Endothelial cell of umbilical vein (primary cell): ENCODE measurements at regions not wholly inside any gene's neighbourhood (a gene's known extent, or its start where the extent isn't known, plus 50 kb on each side); places are given as distances from the start of the nearest gene placed in this dataset.

Experiments
- BruUV-seq: library from RNA; stranded (reverse); fragments of 400-500 nt; replicated peaks from 2 replicates; lab custom pipeline; 2021; lab: Mats Ljungman, UMichigan
- CTCF ChIA-PET: fragments of 300-600, 350-600 bp; sonication (Branson Sonifier 250); formaldehyde crosslinking; loops from one replicate; lab custom pipeline; 2021; ENCODE audit warnings: antibody characterized with exemption, inconsistent platforms; lab: Charles Lee
- POLR2A ChIA-PET: fragments of 300-600, 350-600 bp; sonication (Branson Sonifier 250); formaldehyde crosslinking; loops from one replicate; lab custom pipeline; 2021; ENCODE audit warnings: antibody characterized with exemption, inconsistent platforms; lab: Charles Lee
- DNase-seq: peaks from one replicate; pipeline ENCODE4 v3.0.0-alpha.2; 2011; ENCODE audit warnings: low read depth, low spot score
- FAIRE-seq: peaks from 2 replicates; lab custom pipeline; 2011; peaks lifted over from hg19 to GRCh38; lab: Jason Lieb, UNC
- H2AFZ ChIP-seq: 2 replicates; pipeline ENCODE4 v1.6.0; 2012; ENCODE audit warnings: low read depth, low read length, control low read depth, inconsistent platforms
- H3K27ac ChIP-seq: 2 replicates; pipeline ENCODE4 v1.5.1; 2011; ENCODE audit warnings: low read depth, mild to moderate bottlenecking, control low read depth, low read length, moderate library complexity; ENCODE audit not compliant: insufficient read depth
- H3K27me3 ChIP-seq, 2 experiments: 2 replicates each; pipeline versions ENCODE4 v1.6.0 to v1.6.1; 2011; ENCODE audit warnings: low read length in 2 of 2, mixed read lengths in 1 of 2; ENCODE audit not compliant: control insufficient read depth in 2 of 2, insufficient read depth in 2 of 2
- H3K36me3 ChIP-seq, 2 experiments: 2 replicates in 1 of 2; 3 replicates in 1 of 2; pipeline ENCODE4 v1.5.1; 2011; ENCODE audit warnings: low read length in 2 of 2, mild to moderate bottlenecking in 1 of 2, moderate library complexity in 1 of 2; ENCODE audit not compliant: control insufficient read depth in 2 of 2, insufficient read depth in 2 of 2; ENCODE audit errors: extremely low read depth in 1 of 2
- H3K4me1 ChIP-seq: 3 replicates; pipeline ENCODE4 v1.5.1; 2011; ENCODE audit warnings: mild to moderate bottlenecking, low read length; ENCODE audit not compliant: control insufficient read depth, insufficient read depth; ENCODE audit errors: extremely low read depth
- H3K4me2 ChIP-seq: 2 replicates; pipeline ENCODE4 v1.6.1; 2011; ENCODE audit warnings: low read length, control low read depth, mixed read lengths; ENCODE audit not compliant: insufficient read depth
- H3K4me3 ChIP-seq, 3 experiments: fragments of 200-600 bp in 1 of 3; sonication (generic), shearing (Covaris generic) in 1 of 3; replicated peaks in 1 of 3; 2 replicates each; pipeline ENCODE4 v1.5.1; 2011 to 2016; ENCODE audit warnings: control low read depth in 3 of 3, low read length in 3 of 3, mild to moderate bottlenecking in 2 of 3, inconsistent platforms in 1 of 3, low read depth in 1 of 3, moderate library complexity in 1 of 3; ENCODE audit not compliant: insufficient read depth in 1 of 3
- H3K79me2 ChIP-seq: 2 replicates; pipeline ENCODE4 v1.6.0; 2012; ENCODE audit warnings: low read length, inconsistent platforms; ENCODE audit not compliant: control insufficient read depth, insufficient read depth
- H3K9ac ChIP-seq: replicated peaks from 2 replicates; pipeline ENCODE3; 2011; ENCODE audit warnings: low read length, control low read depth; ENCODE audit not compliant: insufficient read depth; ENCODE audit errors: extremely low read depth
- H3K9me1 ChIP-seq: replicated peaks from 3 replicates; pipeline ENCODE4 v1.6.0; 2011; ENCODE audit warnings: mild to moderate bottlenecking, low read length; ENCODE audit not compliant: control insufficient read depth, insufficient read depth; ENCODE audit errors: extremely low read depth
- H3K9me3 ChIP-seq: replicated peaks from 2 replicates; pipeline ENCODE4 v1.5.1; 2012; ENCODE audit warnings: low read length, inconsistent platforms; ENCODE audit not compliant: control insufficient read depth, insufficient read depth
- H4K20me1 ChIP-seq: replicated peaks from 2 replicates; pipeline ENCODE3; 2011; ENCODE audit warnings: mild to moderate bottlenecking, low read length; ENCODE audit not compliant: control insufficient read depth, insufficient read depth; ENCODE audit errors: extremely low read depth
- EZH2 ChIP-seq: IDR thresholded peaks from 2 replicates; pipeline ENCODE4 v1.6.1; 2012; ENCODE audit warnings: borderline replicate concordance, low read depth, mild to moderate bottlenecking, moderate library complexity, low read length, inconsistent platforms; ENCODE audit not compliant: severe bottlenecking
- FOS ChIP-seq: IDR thresholded peaks from 2 replicates; pipeline ENCODE4 v1.6.1; 2011; ENCODE audit warnings: mild to moderate bottlenecking, low read length, moderate library complexity, borderline replicate concordance; ENCODE audit not compliant: insufficient read depth
- GATA2 ChIP-seq: IDR thresholded peaks from 2 replicates; pipeline ENCODE4 v1.7.0; 2011; ENCODE audit warnings: low read depth, mild to moderate bottlenecking, moderate library complexity, mixed read lengths, low read length; ENCODE audit not compliant: insufficient read length, insufficient read depth
- JUN ChIP-seq: IDR thresholded peaks from 2 replicates; pipeline ENCODE4 v1.6.1; 2011; ENCODE audit warnings: borderline replicate concordance, low read depth; ENCODE audit not compliant: insufficient read length, insufficient read depth
- MYC ChIP-seq: IDR thresholded peaks from one replicate; pipeline ENCODE4 v1.6.1; 2011; ENCODE audit warnings: mild to moderate bottlenecking, low read depth, low read length
- POLR2A ChIP-seq: IDR thresholded peaks from 2 replicates; pipeline ENCODE4 v1.6.1; 2012; ENCODE audit warnings: low read depth, mild to moderate bottlenecking, control low read depth, low read length
- POLR2AphosphoS5 ChIP-seq: IDR thresholded peaks from 2 replicates; pipeline ENCODE4 v1.6.1; 2012; ENCODE audit warnings: low read depth, mild to moderate bottlenecking, control low read depth, low read length, moderate library complexity; ENCODE audit not compliant: insufficient read depth
- dilution Hi-C: fragments of 300-500 bp; cut with MboI; formaldehyde crosslinking; loops from one replicate; pipeline ENCODE4 v1.15.0; 2019; ENCODE audit warnings: low sequenced_read_pairs; ENCODE audit not compliant: extremely low pct_ligation_motif_present
- intact Hi-C: fragments of 100-400 bp; cut with micrococcal nuclease; formaldehyde crosslinking; loops from one replicate; pipeline ENCODE4 v1.10.0; 2022
- TF ChIP-seq, protein P1 (sequence below): IDR thresholded peaks from 2 replicates; pipeline ENCODE4 v1.6.1; 2011; ENCODE audit not compliant: insufficient read depth, insufficient read length
- TF ChIP-seq, protein P2 (sequence below), 2 donors: IDR thresholded peaks; 1 replicate in 1 of 2; 2 replicates in 1 of 2; pipeline ENCODE4 v1.5.1; 2011; ENCODE audit warnings: low read length in 2 of 2, mild to moderate bottlenecking in 2 of 2, moderate library complexity in 2 of 2, control low read depth in 1 of 2, inconsistent platforms in 1 of 2, low read depth in 1 of 2; ENCODE audit not compliant: insufficient read depth in 1 of 2; ENCODE audit errors: extremely low read depth in 1 of 2

DNA sequence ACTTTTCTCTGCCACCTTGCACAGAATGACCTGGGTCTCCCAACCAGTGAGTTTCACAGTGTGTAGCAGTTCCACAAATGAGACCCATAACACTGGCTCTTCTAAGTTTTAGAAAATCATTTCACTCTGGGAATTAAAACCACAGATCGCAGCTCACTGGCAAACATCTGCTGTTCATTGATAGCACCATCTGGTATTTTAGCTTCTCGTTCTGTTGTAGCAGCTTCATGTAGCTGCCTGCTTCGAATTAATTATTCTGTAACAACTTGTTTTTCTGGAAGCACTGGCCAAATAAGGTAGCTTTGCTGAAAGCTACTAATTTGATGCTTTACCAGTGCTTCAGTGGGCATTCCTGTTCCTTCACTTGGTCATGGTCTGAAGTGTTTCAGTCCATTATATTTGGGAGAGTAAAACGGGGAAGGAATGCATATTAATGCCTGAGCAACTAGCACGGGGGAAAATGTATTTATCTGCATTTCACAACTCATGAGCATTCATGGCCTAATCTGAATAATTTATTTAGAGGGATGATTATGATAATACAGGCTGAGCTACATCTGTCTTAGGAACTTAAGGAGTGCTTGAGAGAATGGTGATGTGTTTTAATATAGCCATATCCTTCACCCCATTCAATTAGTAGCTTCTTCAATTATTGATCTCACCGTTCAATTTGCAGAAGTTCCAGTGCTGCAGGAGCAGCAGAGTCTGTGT, 447.4 kb downstream of the XPNPEP1 start:
- no TSS peak for BruUV-seq
- no peak overlapping the region for H3K27ac ChIP-seq
- H3K9ac ChIP-seq: no peak overlapping the region
- H3K4me2 ChIP-seq: no peak overlapping the region
- no peaks in the 10 kb centered on the region for H3K9me1 ChIP-seq
- TF ChIP-seq, protein P1, sequence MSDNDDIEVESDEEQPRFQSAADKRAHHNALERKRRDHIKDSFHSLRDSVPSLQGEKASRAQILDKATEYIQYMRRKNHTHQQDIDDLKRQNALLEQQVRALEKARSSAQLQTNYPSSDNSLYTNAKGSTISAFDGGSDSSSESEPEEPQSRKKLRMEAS: no peak
- TF ChIP-seq FOS: no peak
- no peak for TF ChIP-seq POLR2AphosphoS5
- TF ChIP-seq, protein P2, sequence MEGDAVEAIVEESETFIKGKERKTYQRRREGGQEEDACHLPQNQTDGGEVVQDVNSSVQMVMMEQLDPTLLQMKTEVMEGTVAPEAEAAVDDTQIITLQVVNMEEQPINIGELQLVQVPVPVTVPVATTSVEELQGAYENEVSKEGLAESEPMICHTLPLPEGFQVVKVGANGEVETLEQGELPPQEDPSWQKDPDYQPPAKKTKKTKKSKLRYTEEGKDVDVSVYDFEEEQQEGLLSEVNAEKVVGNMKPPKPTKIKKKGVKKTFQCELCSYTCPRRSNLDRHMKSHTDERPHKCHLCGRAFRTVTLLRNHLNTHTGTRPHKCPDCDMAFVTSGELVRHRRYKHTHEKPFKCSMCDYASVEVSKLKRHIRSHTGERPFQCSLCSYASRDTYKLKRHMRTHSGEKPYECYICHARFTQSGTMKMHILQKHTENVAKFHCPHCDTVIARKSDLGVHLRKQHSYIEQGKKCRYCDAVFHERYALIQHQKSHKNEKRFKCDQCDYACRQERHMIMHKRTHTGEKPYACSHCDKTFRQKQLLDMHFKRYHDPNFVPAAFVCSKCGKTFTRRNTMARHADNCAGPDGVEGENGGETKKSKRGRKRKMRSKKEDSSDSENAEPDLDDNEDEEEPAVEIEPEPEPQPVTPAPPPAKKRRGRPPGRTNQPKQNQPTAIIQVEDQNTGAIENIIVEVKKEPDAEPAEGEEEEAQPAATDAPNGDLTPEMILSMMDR (IDR thresholded peaks at IDR 0.05; ENCODE audit: extremely low read depth in 1 of 2, insufficient read depth in 1 of 2, low read depth in 1 of 2, low read length in 2 of 2): no peak
- TF ChIP-seq EZH2: no peak
- TF ChIP-seq MYC: no peak
- no peak for TF ChIP-seq GATA2
- TF ChIP-seq POLR2A: no peak
- TF ChIP-seq JUN: no peak
- DNase-seq: no peak
- no peaks in the 10 kb centered on the region for H4K20me1 ChIP-seq
- H3K36me3 ChIP-seq: no peaks in the 10 kb centered on the region
- no peak for FAIRE-seq
- H2AFZ ChIP-seq: no peak overlapping the region
- no peaks in the 10 kb centered on the region for H3K4me1 ChIP-seq
- intact Hi-C loops (no loop called here), dilution Hi-C loops (no loop called here)
- CTCF ChIA-PET: no interaction called here
- H3K4me3 ChIP-seq: no peak overlapping the region
- POLR2A ChIA-PET: no interaction called here
- no peaks in the 10 kb centered on the region for H3K9me3 ChIP-seq
- H3K79me2 ChIP-seq: no peaks in the 10 kb centered on the region
- no peaks in the 10 kb centered on the region for H3K27me3 ChIP-seq
